SK-N-DZ (cell line): ENCODE measurements at regions not wholly inside any gene's neighbourhood (a gene's known extent, or its start where the extent isn't known, plus 50 kb on each side); places are given as distances from the start of the nearest gene placed in this dataset.

Experiments
- DNase-seq: peaks from one replicate; pipeline ENCODE4 v3.0.0-alpha.2; 2015; ENCODE audit warnings: low spot score

- no peak for DNase-seq
Observed at GRCh38 chr9:28317745-28318144, 744.5 kb upstream of the C9orf72 start.

- DNase-seq: no peak
Observed at GRCh38 chr9:28318515-28318914, 745.2 kb upstream of the C9orf72 start.

GRCh38 chr9:28319981-28320380 is 746.7 kb upstream of the C9orf72 start:
- no peak for DNase-seq

DNA sequence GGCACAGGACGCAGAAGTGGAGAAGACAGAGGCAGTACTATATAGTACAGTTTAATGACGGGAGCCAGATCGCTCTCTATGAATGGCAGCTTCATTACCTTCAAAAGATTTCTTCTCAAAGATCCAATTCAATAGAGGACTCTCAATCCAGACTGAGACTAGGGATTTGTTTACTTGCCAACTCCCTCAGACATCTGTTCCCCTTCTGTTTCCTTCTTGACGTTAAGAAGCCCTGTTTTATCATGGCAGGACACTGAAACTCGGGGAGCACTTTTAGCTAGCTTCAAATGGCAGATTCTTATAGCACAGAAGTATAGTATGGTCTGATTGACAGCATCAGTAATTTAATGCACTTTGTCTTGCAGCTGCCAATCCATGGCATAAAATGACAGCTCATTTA is 747.3 kb upstream of the C9orf72 start:
- DNase-seq: no peak

DNA sequence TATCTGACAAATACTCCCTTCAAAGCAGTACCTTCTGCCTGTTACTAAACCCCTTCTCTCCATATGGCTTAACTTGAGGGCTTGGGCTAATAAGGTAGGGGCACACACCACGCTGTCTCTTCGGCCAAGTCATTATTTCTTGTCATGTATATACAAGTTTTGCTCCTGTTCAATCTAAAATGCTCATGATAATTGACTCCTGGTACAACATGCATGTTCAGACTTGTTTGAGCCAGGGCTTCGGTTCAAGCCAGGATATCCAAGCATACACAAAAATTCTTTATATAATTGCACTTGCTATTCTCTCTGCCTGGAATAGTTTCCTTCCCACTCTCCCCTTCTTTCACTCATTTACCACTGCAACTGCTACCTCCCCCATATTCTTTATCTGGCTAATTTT is 756.0 kb upstream of the C9orf72 start:
- DNase-seq: no peak

DNA sequence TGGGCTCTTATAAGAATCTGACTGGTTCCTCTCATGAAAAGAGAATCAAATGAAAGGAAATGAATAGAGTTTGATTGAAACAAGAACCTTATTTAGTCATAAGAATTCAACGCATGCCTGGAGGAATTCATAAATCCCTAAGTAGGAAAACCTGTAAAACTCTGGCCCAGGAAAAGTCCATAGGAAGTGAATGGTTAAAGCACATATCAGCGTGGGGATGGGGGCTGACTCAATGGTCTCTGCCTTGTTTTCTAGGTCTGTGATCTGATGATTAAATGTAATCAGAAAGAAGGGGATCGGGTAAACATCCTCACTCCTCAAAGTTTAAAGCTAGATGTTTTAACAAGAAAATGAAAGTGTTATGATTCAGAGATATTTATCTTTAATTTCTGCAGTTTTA is 759.4 kb upstream of the C9orf72 start:
- DNase-seq: no peak

DNA sequence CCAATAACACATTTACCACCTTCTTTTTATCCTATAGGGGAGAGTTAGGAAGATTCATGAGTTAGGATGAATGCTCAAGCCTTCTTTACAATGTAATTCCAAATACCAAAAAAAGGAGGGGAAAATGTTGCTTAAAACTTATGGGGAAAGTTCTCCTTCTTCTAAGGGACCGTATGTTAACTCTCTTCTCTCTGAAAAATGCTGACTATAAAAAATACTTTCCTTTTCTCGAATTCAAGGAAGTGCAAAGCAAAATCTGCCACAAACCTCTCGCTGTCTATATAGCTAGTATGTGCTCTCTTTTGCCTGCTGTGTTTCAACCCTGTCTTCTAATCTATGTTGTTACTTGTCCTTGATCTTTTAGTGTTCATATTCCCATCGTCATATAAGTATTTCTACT is 768.6 kb upstream of the C9orf72 start:
- DNase-seq: no peak

GRCh38 chr9:28342815-28343338 is 769.6 kb upstream of the C9orf72 start:
- no peak for DNase-seq

DNA sequence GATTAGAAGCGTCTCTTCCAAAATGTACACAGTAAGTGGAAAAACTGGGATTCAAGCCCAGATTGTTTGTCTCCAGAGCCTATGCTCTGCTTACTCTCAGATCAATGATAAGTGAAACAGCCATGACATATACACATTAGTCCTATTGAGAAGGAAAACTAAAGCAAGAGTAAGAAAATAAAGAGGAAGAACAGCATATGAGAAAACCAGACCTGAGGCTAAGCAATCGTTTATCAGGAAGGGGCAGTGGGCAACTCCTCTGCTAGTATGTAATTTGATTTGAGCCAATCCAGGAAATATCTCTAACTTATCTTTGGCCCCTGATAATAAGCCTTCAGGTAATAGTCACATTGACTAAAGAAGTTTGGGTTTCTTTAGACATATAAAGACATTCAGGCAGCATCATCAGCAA is 789.9 kb upstream of the C9orf72 start:
- peak; percentile 80 for DNase-seq

DNA sequence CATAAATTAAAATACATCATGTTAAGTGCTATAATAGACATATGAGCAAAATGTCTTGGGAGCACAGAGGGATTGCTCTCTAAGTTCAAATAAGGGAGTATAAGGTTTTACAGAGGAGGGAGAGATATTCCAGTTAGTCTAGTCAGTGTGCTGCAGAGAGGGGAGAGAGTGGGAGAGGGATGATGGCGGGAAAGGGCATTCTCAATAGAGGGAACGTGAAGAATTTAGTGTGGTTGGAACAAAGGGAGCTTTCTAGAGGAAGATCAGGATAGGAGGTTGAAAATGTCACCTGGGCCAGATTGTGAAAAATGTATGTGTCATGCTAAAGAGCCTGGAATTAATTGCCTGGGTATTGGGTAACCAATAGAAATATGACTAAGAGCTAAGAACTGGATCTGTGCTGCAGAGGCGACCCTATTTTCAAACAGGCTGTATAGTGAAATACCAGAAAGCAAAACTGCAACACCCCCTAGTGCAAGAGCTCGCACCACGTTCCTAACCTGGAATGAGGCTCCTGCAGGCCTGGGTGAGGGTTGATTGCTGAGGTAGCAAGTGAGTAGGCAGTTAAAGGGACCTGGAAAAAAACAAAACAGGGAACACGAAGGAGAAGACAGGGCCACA is 791.8 kb upstream of the C9orf72 start:
- DNase-seq: no peak

DNA sequence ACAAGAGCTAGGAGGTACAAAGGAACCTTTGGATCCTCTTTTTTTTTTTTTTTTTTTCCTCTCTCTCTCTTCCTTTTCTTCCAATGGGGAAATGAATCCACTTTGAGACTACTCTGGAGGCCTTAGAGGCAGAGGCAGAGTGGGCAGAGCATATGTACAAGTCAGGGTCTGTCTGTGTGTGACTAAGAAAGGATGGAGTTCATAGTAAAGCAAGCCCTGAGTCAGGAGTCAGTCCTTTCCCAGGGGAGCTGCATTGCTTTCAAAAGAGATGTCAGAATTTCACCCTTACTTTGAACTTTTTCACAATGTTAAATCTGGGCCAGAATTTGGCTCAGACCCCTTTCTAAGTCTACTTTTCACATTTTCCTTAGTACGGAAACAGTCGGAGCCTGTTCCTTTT is 792.4 kb upstream of the C9orf72 start:
- no peak for DNase-seq

- no peak for DNase-seq
Observed at GRCh38 chr9:28378231-28378630, 805.0 kb upstream of the C9orf72 start.

DNA sequence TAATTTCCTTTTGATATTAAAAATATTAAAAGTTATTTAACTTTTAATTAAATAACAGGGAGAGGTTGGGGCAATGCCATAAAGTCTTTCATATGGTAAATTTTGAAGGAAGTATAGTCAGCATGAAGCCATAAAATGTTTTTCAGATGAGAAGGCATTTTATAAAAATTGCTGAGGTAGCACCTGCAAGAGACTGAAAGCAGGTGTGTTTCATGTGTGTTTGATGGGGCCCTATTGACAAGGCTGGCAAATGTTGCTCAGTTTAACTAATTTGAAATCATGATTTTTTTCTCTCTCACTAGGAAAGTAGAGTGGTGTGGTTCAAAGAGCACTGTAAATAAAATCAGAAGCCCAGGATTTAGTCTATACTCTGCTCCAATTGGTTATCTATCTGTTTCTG is 805.8 kb upstream of the C9orf72 start:
- DNase-seq: no peak

- no peak for DNase-seq
Observed at GRCh38 chr9:28389411-28389810, 816.1 kb upstream of the C9orf72 start.

DNA sequence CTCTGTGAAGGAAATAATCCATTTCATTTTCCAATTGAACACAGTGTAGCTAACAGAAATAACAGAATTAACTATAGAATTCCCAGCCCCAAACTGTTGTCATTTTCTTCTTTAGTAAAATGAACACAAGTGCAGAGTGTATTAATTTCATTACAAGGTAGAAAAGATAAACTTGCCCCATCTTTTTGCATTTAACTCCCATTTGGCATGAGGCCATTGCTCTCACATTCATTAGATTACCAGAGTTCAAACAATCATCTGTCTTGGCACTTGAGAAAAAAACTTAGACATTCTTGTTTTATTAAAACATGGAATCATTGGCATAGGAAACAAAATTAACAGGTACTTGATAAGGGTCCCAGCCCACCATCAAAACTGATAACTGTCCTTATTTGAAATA is 821.5 kb upstream of the C9orf72 start:
- no peak for DNase-seq

GRCh38 chr9:28396058-28396457 is 822.8 kb upstream of the C9orf72 start:
- DNase-seq: no peak

- DNase-seq: no peak
Observed at GRCh38 chr9:28407351-28407750, 834.1 kb upstream of the C9orf72 start.

DNA sequence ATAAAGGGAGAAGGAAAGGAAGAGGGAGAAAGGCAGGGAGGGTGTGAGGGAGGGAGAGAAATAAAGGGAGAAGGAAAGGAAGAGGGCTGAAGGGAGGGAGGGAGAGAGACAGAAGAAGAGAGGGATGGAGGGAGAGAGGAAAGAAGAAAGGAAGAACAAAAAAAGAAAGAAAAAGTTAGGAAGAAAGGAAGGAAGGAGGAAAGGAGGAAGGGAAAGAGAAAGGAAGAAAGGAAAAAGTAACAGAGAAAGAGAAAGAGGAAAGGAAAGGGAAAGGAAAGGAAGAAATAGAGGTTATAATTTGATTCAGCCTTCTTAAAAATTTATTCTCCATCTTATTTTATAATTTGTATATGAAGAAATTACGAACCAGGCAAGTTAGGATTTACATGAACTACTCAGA is 836.6 kb upstream of the C9orf72 start:
- no peak for DNase-seq

DNA sequence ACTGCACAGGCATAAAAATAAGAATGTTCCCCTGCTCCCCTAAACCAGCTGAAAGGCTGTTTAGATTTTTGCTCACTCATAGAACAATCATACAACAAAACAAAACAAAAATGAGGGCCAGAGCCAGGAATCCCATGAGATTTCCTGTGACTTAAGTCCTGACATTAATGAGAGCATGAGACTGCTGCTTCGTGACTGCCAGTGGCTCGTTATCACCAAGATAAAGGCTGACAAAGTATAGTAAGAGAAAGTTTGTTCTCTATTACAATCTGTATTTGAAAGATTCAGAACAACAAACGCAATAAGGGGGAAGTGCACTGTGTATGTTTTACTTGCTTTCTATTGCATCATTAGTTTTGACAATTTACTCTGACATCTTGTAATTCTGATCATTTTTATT is 837.1 kb upstream of the C9orf72 start:
- no peak for DNase-seq

- no peak for DNase-seq
Observed at GRCh38 chr9:28413471-28413870, 840.2 kb upstream of the C9orf72 start.

- DNase-seq: no peak
Observed at GRCh38 chr9:28423255-28423654, 850.0 kb upstream of the C9orf72 start.

DNA sequence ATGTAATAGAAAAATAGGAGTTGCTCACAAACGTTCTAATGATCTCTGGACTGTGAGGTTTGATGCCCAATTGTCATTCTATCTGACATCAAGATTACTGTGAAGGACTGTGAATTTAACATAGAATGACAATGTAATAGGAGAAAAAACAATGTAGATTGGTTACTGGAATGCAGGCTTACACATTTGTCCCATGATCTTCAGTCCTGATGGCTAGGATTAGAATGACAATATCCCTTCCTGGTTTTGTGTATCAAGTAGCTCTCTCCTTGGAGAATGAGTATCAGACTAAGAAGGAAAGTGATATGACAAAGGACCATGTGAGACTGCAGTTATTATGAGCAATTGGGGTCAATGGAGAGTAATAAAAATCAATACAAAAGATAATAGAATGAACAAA is 862.2 kb upstream of the C9orf72 start:
- DNase-seq: no peak

DNA sequence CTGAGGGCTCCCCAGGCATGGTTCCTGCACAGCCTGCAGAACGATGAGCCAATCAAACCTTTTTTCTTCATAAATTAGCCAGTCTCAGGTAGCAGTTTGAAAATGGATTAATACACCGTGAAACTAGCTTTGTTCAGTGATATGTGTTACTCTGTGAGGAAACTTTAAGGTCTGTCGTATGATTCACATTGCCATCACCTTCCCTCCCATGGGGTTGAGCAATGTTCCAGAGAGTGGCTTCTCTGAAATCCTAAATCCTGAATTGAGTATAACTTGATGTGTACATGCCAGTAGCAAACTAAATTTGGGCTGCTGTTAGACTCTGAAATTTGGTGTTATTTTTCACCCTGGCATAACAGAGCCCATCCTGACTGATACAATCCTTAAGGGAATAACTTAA is 866.4 kb upstream of the C9orf72 start:
- no peak for DNase-seq

GRCh38 chr9:28443461-28443860 is 870.2 kb upstream of the C9orf72 start:
- DNase-seq: no peak
